Neural cell (in vitro differentiated cells): ENCODE measurements at regions not wholly inside any gene's neighbourhood (a gene's known extent, or its start where the extent isn't known, plus 50 kb on each side); places are given as distances from the start of the nearest gene placed in this dataset.

Experiments used
- CTCF ChIP-seq: fragments of 450-650 bp; IDR thresholded peaks from 2 replicates; pipeline ENCODE4 v1.5.1; 2014; ENCODE audit warnings: antibody characterized with exemption, mild to moderate bottlenecking, moderate library complexity; ENCODE audit not compliant: poor library complexity, severe bottlenecking
- EP300 ChIP-seq: fragments of 450-650 bp; conservative IDR thresholded peaks from 2 replicates; pipeline ENCODE4 v1.6.1; 2014; ENCODE audit warnings: antibody characterized with exemption, mild to moderate bottlenecking, moderate library complexity; ENCODE audit not compliant: poor library complexity, severe bottlenecking
- EZH2 ChIP-seq: fragments of 200-600, 300-800 bp; shearing (Covaris generic), sonication (generic); IDR thresholded peaks from 2 replicates; pipeline ENCODE4 v1.6.1; 2014; ENCODE audit warnings: antibody characterized with exemption, low read length, borderline replicate concordance, mild to moderate bottlenecking; ENCODE audit not compliant: insufficient read depth, poor library complexity, severe bottlenecking
- MXI1 ChIP-seq: fragments of 450-650 bp; conservative IDR thresholded peaks from 2 replicates; pipeline ENCODE4 v1.6.1; 2014; ENCODE audit warnings: antibody characterized with exemption, mild to moderate bottlenecking; ENCODE audit not compliant: poor library complexity, severe bottlenecking
- POLR2AphosphoS5 ChIP-seq: IDR thresholded peaks from 2 replicates; pipeline ENCODE4 v1.6.1; 2012
- RAD21 ChIP-seq: fragments of 450-650 bp; conservative IDR thresholded peaks from 2 replicates; pipeline ENCODE4 v1.6.1; 2014; ENCODE audit warnings: antibody characterized with exemption, mild to moderate bottlenecking, moderate library complexity
- TAF1 ChIP-seq: IDR thresholded peaks from 2 replicates; pipeline ENCODE4 v1.6.1; 2012; ENCODE audit warnings: low read depth
- TF ChIP-seq, protein P1 (sequence below): IDR thresholded peaks from 2 replicates; pipeline ENCODE4 v1.6.1; 2012; ENCODE audit warnings: borderline replicate concordance

DNA sequence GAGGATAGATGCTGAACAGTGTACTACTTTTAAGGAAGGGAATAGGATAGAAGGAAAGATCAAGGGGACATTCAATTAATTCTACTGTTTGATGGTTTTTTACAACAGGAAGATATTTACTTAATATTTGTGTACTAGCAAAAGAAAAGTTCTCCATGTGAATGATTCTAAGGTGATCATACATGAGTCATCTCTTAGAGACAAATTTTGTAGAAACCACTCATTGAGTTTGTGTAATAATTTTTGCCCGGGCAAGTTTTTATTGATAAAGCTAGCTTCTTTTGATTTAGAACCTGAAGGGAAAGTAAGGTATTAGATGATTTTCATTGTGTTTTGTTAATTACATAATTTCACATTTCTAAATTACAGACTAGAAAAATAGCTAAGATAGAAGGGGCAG lies 172.8 kb upstream of the PSMD7 start:
- no peak for TF ChIP-seq RAD21
- TF ChIP-seq POLR2AphosphoS5: no peak
- TF ChIP-seq EZH2: no peak
- TF ChIP-seq, protein P1, sequence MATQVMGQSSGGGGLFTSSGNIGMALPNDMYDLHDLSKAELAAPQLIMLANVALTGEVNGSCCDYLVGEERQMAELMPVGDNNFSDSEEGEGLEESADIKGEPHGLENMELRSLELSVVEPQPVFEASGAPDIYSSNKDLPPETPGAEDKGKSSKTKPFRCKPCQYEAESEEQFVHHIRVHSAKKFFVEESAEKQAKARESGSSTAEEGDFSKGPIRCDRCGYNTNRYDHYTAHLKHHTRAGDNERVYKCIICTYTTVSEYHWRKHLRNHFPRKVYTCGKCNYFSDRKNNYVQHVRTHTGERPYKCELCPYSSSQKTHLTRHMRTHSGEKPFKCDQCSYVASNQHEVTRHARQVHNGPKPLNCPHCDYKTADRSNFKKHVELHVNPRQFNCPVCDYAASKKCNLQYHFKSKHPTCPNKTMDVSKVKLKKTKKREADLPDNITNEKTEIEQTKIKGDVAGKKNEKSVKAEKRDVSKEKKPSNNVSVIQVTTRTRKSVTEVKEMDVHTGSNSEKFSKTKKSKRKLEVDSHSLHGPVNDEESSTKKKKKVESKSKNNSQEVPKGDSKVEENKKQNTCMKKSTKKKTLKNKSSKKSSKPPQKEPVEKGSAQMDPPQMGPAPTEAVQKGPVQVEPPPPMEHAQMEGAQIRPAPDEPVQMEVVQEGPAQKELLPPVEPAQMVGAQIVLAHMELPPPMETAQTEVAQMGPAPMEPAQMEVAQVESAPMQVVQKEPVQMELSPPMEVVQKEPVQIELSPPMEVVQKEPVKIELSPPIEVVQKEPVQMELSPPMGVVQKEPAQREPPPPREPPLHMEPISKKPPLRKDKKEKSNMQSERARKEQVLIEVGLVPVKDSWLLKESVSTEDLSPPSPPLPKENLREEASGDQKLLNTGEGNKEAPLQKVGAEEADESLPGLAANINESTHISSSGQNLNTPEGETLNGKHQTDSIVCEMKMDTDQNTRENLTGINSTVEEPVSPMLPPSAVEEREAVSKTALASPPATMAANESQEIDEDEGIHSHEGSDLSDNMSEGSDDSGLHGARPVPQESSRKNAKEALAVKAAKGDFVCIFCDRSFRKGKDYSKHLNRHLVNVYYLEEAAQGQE: no peak
- no peak for TF ChIP-seq CTCF
- TF ChIP-seq EP300: no peak
- TF ChIP-seq MXI1: no peak
- no peak for TF ChIP-seq TAF1
